H1 (cell line): ENCODE measurements at regions not wholly inside any gene's neighbourhood (a gene's known extent, or its start where the extent isn't known, plus 50 kb on each side); places are given as distances from the start of the nearest gene placed in this dataset.

ENCODE experiments used
- CTCF ChIA-PET: fragments of 300-600 bp; sonication (Branson Sonifier 250); formaldehyde crosslinking; loops from one replicate; lab custom pipeline; 2021; ENCODE audit not compliant: partially characterized antibody; lab: Charles Lee
- POLR2A ChIA-PET: fragments of 300-600 bp; sonication (Branson Sonifier 250); formaldehyde crosslinking; loops from one replicate; lab custom pipeline; 2021; ENCODE audit warnings: inconsistent platforms; ENCODE audit not compliant: partially characterized antibody; lab: Charles Lee
- DNase-seq, 2 experiments: peaks; one replicate each; pipeline versions ENCODE4 v3.0.0 to v3.0.0-alpha.2; 2010 to 2022; ENCODE audit warnings: low spot score in 2 of 2, low read depth in 1 of 2, mixed read lengths in 1 of 2
- FAIRE-seq: peaks from 2 replicates; lab custom pipeline; 2011; peaks lifted over from hg19 to GRCh38; lab: Jason Lieb, UNC
- H2AFZ ChIP-seq: 2 replicates; pipeline ENCODE4 v1.8.1; 2012; ENCODE audit warnings: low read length, inconsistent platforms
- H2AK5ac ChIP-seq: 2 replicates; pipeline ENCODE4 v1.6.1; 2013; ENCODE audit warnings: low read depth, low read length
- H2BK120ac ChIP-seq: replicated peaks from 2 replicates; pipeline ENCODE3; 2013; ENCODE audit warnings: low read depth, low read length, inconsistent platforms
- H2BK12ac ChIP-seq: 2 replicates; pipeline ENCODE4 v1.6.1; 2013; ENCODE audit warnings: low read depth, low read length
- H2BK15ac ChIP-seq: 2 replicates; pipeline ENCODE4 v1.6.1; 2013; ENCODE audit warnings: low read length
- H2BK20ac ChIP-seq: 2 replicates; pipeline ENCODE4 v1.6.1; 2013; ENCODE audit warnings: low read length
- H2BK5ac ChIP-seq: 2 replicates; pipeline ENCODE4 v1.6.1; 2013; ENCODE audit warnings: low read depth, low read length
- H3K14ac ChIP-seq: 2 replicates; pipeline ENCODE4 v1.6.1; 2013; ENCODE audit warnings: inconsistent platforms; ENCODE audit not compliant: insufficient read length
- H3K18ac ChIP-seq: 2 replicates; pipeline ENCODE4 v1.6.1; 2013; ENCODE audit warnings: low read length; ENCODE audit errors: extremely low read depth
- H3K23ac ChIP-seq: 2 replicates; pipeline ENCODE4 v1.6.1; 2013; ENCODE audit warnings: inconsistent platforms; ENCODE audit not compliant: insufficient read length
- H3K23me2 ChIP-seq: 2 replicates; pipeline ENCODE4 v1.6.1; 2013; ENCODE audit warnings: low read depth, low read length
- H3K27ac ChIP-seq: 2 replicates; pipeline ENCODE4 v1.6.1; 2011; ENCODE audit warnings: low read depth, low read length, inconsistent platforms
- H3K27me3 ChIP-seq, 4 experiments: replicated peaks in 1 of 4; 1 replicate in 1 of 4; 2 replicates in 3 of 4; pipeline versions ENCODE4 v1.6.1 to v1.8.1; 2011 to 2013; ENCODE audit warnings: low read length in 3 of 4, mild to moderate bottlenecking in 3 of 4, inconsistent platforms in 2 of 4, mixed read lengths in 2 of 4, moderate library complexity in 1 of 4; ENCODE audit not compliant: control insufficient read depth in 3 of 4, insufficient read depth in 3 of 4; ENCODE audit errors: extremely low read depth in 1 of 4
- H3K36me3 ChIP-seq, 4 experiments: 2 replicates each; pipeline versions ENCODE4 v1.6.1 to v1.8.1; 2011 to 2013; ENCODE audit warnings: mild to moderate bottlenecking in 4 of 4, low read length in 3 of 4, moderate library complexity in 2 of 4, control low read depth in 1 of 4, inconsistent platforms in 1 of 4; ENCODE audit not compliant: insufficient read depth in 4 of 4, control insufficient read depth in 2 of 4
- H3K4ac ChIP-seq: replicated peaks from 2 replicates; pipeline ENCODE3; 2013; ENCODE audit warnings: low read length, low read depth, mixed read lengths, inconsistent platforms; ENCODE audit not compliant: insufficient read length
- H3K4me1 ChIP-seq, 4 experiments: replicated peaks in 1 of 4; 1 replicate in 1 of 4; 2 replicates in 3 of 4; pipeline versions ENCODE4 v1.6.1 to v1.8.1; 2011 to 2013; ENCODE audit warnings: low read length in 3 of 4, inconsistent platforms in 2 of 4, mixed read lengths in 1 of 4; ENCODE audit not compliant: insufficient read depth in 4 of 4, control insufficient read depth in 3 of 4
- H3K4me2 ChIP-seq, 2 experiments: 2 replicates each; pipeline versions ENCODE4 v1.6.1 to v1.8.1; 2011 to 2013; ENCODE audit warnings: low read depth in 2 of 2, low read length in 2 of 2, control low read depth in 1 of 2, inconsistent platforms in 1 of 2, mild to moderate bottlenecking in 1 of 2; ENCODE audit not compliant: insufficient read depth in 1 of 2
- H3K4me3 ChIP-seq, 4 experiments: fragments of 200-600, 300-600 bp in 1 of 4; sonication (generic), shearing (Covaris generic), sonication (Bioruptor Twin) in 1 of 4; 2 replicates each; pipeline versions ENCODE4 v1.5.1 to v1.8.1; 2011 to 2016; ENCODE audit warnings: low read length in 4 of 4, low read depth in 3 of 4, control low read depth in 2 of 4, inconsistent platforms in 2 of 4, mild to moderate bottlenecking in 2 of 4, mixed read lengths in 1 of 4, moderate library complexity in 1 of 4; ENCODE audit not compliant: insufficient read depth in 2 of 4; ENCODE audit errors: extremely low read depth in 1 of 4
- H3K56ac ChIP-seq: replicated peaks from 2 replicates; pipeline ENCODE3; 2013; ENCODE audit warnings: low read depth, mild to moderate bottlenecking, mixed read lengths, low read length, inconsistent platforms; ENCODE audit not compliant: insufficient read length
- H3K79me1 ChIP-seq: 2 replicates; pipeline ENCODE4 v1.6.1; 2013; ENCODE audit warnings: low read depth, low read length, control low read depth
- H3K79me2 ChIP-seq, 2 experiments: 2 replicates each; pipeline versions ENCODE4 v1.6.1 to v1.8.1; 2012 to 2013; ENCODE audit warnings: low read length in 2 of 2, mild to moderate bottlenecking in 2 of 2, inconsistent platforms in 1 of 2; ENCODE audit not compliant: insufficient read depth in 2 of 2, control insufficient read depth in 1 of 2
- H3K9ac ChIP-seq, 4 experiments: replicated peaks in 1 of 4; 1 replicate in 1 of 4; 2 replicates in 3 of 4; pipeline versions ENCODE4 v1.6.1 to v1.8.1; 2011 to 2013; ENCODE audit warnings: low read depth in 3 of 4, low read length in 3 of 4, control low read depth in 2 of 4, mild to moderate bottlenecking in 2 of 4, moderate library complexity in 2 of 4, inconsistent platforms in 1 of 4; ENCODE audit errors: extremely low read depth in 1 of 4
- H3K9me3 ChIP-seq, 2 experiments: 2 replicates each; pipeline versions ENCODE4 v1.6.1 to v1.8.1; 2012 to 2013; ENCODE audit warnings: mild to moderate bottlenecking in 2 of 2, moderate library complexity in 2 of 2, control low read depth in 1 of 2, inconsistent platforms in 1 of 2, low read depth in 1 of 2, low read length in 1 of 2, mixed read lengths in 1 of 2; ENCODE audit not compliant: insufficient read depth in 2 of 2
- H4K20me1 ChIP-seq, 2 experiments: replicated peaks in 1 of 2; 2 replicates each; pipeline versions ENCODE3 to v1.8.1; 2011 to 2013; ENCODE audit warnings: inconsistent platforms in 2 of 2, low read length in 2 of 2, mild to moderate bottlenecking in 1 of 2; ENCODE audit not compliant: insufficient read depth in 2 of 2, control insufficient read depth in 1 of 2
- H4K5ac ChIP-seq: 2 replicates; pipeline ENCODE4 v1.6.1; 2013; ENCODE audit warnings: low read length, low read depth, mixed read lengths, inconsistent platforms; ENCODE audit not compliant: insufficient read length
- H4K8ac ChIP-seq: 2 replicates; pipeline ENCODE4 v1.8.0; 2013; ENCODE audit warnings: mild to moderate bottlenecking, moderate library complexity, low read length, inconsistent platforms; ENCODE audit not compliant: insufficient read depth; ENCODE audit errors: extremely low read depth
- H4K91ac ChIP-seq: replicated peaks from 2 replicates; pipeline ENCODE3; 2013; ENCODE audit warnings: low read length, mixed read lengths, inconsistent platforms; ENCODE audit not compliant: insufficient read length
- CHD1 ChIP-seq: IDR thresholded peaks from 2 replicates; pipeline ENCODE4 v1.6.1; 2012; ENCODE audit warnings: low read depth, low read length, improper control_type of control experiment
- JUN ChIP-seq: IDR thresholded peaks from 2 replicates; pipeline ENCODE4 v1.6.1; 2011; ENCODE audit warnings: low read depth, mild to moderate bottlenecking, improper control_type of control experiment, low read length
- POLR2A ChIP-seq, 2 experiments: IDR thresholded peaks; 1 replicate in 1 of 2; 2 replicates in 1 of 2; pipeline ENCODE4 v1.6.1; 2011; ENCODE audit warnings: low read depth in 2 of 2, low read length in 2 of 2, mild to moderate bottlenecking in 2 of 2; ENCODE audit errors: control extremely low read depth in 1 of 2
- POLR2AphosphoS5 ChIP-seq: IDR thresholded peaks from 2 replicates; pipeline ENCODE4 v1.6.1; 2011; ENCODE audit warnings: low read depth, low read length
- POU5F1 ChIP-seq: IDR thresholded peaks from 2 replicates; pipeline ENCODE4 v1.6.1; 2011; ENCODE audit warnings: low read depth, mild to moderate bottlenecking, low read length, moderate library complexity
- RAD21 ChIP-seq, 2 experiments: IDR thresholded peaks in 1 of 2; conservative IDR thresholded peaks in 1 of 2; 2 replicates each; pipeline ENCODE4 v1.6.1; 2011; ENCODE audit warnings: low read depth in 2 of 2, low read length in 2 of 2, improper control_type of control experiment in 1 of 2, inconsistent platforms in 1 of 2, mild to moderate bottlenecking in 1 of 2, moderate library complexity in 1 of 2
- SAP30 ChIP-seq: fragments of 300-600 bp; sonication (generic); IDR thresholded peaks from 2 replicates; pipeline ENCODE4 v1.7.1; 2012; ENCODE audit warnings: low read length, moderate library complexity, mild to moderate bottlenecking, inconsistent platforms; ENCODE audit not compliant: insufficient read depth, insufficient replicate concordance
- SUZ12 ChIP-seq: fragments of 200-600 bp; sonication (generic); IDR thresholded peaks from 2 replicates; pipeline ENCODE4 v1.6.1; 2012; ENCODE audit warnings: mild to moderate bottlenecking, inconsistent platforms, low read length, moderate library complexity, mixed read lengths
- YY1 ChIP-seq: IDR thresholded peaks from 2 replicates; pipeline ENCODE4 v1.6.1; 2011; ENCODE audit warnings: low read depth, mild to moderate bottlenecking, low read length
- WGBS, 2 experiments: shearing (Covaris generic) in 1 of 2; methylation state at CpG; one replicate each; pipeline versions ENCODE4 v1.1.6 to v1.1.7; 2013 to 2015; ENCODE audit warnings: low lambda C conversion rate in 2 of 2, mixed read lengths in 2 of 2, inconsistent platforms in 1 of 2, low coverage in 1 of 2, missing lambda C conversion rate in 1 of 2; ENCODE audit not compliant: insufficient replicate concordance in 2 of 2, insufficient coverage in 1 of 2, insufficient read length in 1 of 2; ENCODE audit errors: extremely low coverage in 1 of 2, missing lambda C conversion rate in 1 of 2; 5-methylcytosine and 5-hydroxymethylcytosine counted together
- TF ChIP-seq, protein P1 (sequence below): IDR thresholded peaks from 2 replicates; pipeline ENCODE4 v1.6.1; 2011; ENCODE audit warnings: low read depth, mild to moderate bottlenecking, low read length; ENCODE audit not compliant: insufficient read depth
- TF ChIP-seq, protein P2 (sequence below): IDR thresholded peaks from 2 replicates; pipeline ENCODE4 v1.6.1; 2012; ENCODE audit warnings: inconsistent platforms

GRCh38 chr2:9763356-9764152, 79.7 kb upstream of the TAF1B start:
- FAIRE-seq = no peak
- no peak for TF ChIP-seq YY1
- no peak for TF ChIP-seq CHD1
- TF ChIP-seq, protein P1, sequence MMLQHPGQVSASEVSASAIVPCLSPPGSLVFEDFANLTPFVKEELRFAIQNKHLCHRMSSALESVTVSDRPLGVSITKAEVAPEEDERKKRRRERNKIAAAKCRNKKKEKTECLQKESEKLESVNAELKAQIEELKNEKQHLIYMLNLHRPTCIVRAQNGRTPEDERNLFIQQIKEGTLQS = no peak
- TF ChIP-seq, protein P2, sequence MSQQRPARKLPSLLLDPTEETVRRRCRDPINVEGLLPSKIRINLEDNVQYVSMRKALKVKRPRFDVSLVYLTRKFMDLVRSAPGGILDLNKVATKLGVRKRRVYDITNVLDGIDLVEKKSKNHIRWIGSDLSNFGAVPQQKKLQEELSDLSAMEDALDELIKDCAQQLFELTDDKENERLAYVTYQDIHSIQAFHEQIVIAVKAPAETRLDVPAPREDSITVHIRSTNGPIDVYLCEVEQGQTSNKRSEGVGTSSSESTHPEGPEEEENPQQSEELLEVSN = no peak
- no peak for TF ChIP-seq POLR2AphosphoS5
- no peak for TF ChIP-seq POLR2A (IDR thresholded peaks at IDR 0.05; ENCODE audit: control extremely low read depth in 1 of 2, low read depth in 2 of 2, low read length in 2 of 2)
- no peak for TF ChIP-seq POU5F1
- TF ChIP-seq SAP30 = no peak
- no peak for TF ChIP-seq RAD21 (IDR thresholded peaks at IDR 0.05 in 1 of 2, conservative IDR thresholded peaks at IDR 0.05 in 1 of 2; ENCODE audit: low read depth in 2 of 2, low read length in 2 of 2)
- TF ChIP-seq JUN = no peak
- no peak for TF ChIP-seq SUZ12

More at GRCh38 chr2:9763356-9764152, 79.7 kb upstream of the TAF1B start:
- Histone ChIP-seq H3K4me1 (peaks cover 0 to 12% (median 6%) of the 10 kb centered on the region in 4 experiments; a peak in 6 of 7 replicates), H3K4me3 (no peak overlapping the region), H3K56ac (no peak overlapping the region), H2AK5ac (no peak overlapping the region), H2AFZ (no peak overlapping the region), H2BK12ac (no peak overlapping the region), H3K9me3 (no peaks in the 10 kb centered on the region), H3K79me2 (no peaks in the 10 kb centered on the region), H2BK120ac (no peak overlapping the region), H3K79me1 (no peaks in the 10 kb centered on the region), H4K5ac (no peak overlapping the region), H3K23ac (no peak overlapping the region), H4K91ac (no peak overlapping the region), H3K18ac (no peak overlapping the region), H3K36me3 (no peaks in the 10 kb centered on the region), H3K14ac (no peak overlapping the region), H4K20me1 (no peaks in the 10 kb centered on the region), H2BK20ac (no peak overlapping the region), H3K27ac (no peak overlapping the region), H3K27me3 (peaks cover 0 to 2% (median 0%) of the 10 kb centered on the region in 4 experiments; a peak in 2 of 7 replicates), H4K8ac (no peak overlapping the region; the same call in 1 of the 2 replicates), H3K23me2 (no peaks in the 10 kb centered on the region), H3K4me2 (no peak overlapping the region), H2BK5ac (no peak overlapping the region), H3K4ac (no peak overlapping the region), H3K9ac (no peak overlapping the region), H2BK15ac (no peak overlapping the region)
- no peak for DNase-seq
- ChIA-PET CTCF (interaction anchor here (0.8 kb wide), 1 partner anchor 272 kb away, joined by 3 read pairs; no protein-coding TSS in a partner anchor), POLR2A (no interaction called here)
- 94% methylated on average over 7 of the region's 7 CpGs; no CpG with 5 or more reads in 1 of the 2 experiments for WGBS, 2 experiments
